Medulla oblongata (tissue), 1 donor: ENCODE measurements at regions not wholly inside any gene's neighbourhood (a gene's known extent, or its start where the extent isn't known, plus 50 kb on each side); places are given as distances from the start of the nearest gene placed in this dataset.

Experiments
- DNase-seq: peaks from one replicate; pipeline ENCODE4 v3.0.0-alpha.2; 2015; ENCODE audit errors: extremely low spot score

DNA sequence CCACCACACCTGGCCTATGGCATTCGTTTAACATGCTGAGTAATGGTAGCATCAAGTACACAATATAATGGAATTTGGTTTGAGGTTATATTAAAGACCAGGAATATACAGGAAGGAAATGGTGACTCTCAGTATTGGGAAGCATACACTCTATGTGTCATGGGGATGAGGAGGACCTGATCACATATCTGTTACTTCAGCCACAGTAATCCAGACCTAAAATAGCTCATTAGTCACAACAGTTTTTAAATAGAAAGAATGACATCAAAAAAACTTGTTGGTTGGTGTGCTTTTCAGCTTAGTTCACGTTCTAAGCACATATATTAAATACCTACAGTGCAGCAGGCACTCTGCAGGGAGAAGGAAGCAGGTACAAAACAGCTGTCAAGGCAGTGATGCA, 52.5 kb upstream of the ATP2C1 start:
- no peak for DNase-seq

DNA sequence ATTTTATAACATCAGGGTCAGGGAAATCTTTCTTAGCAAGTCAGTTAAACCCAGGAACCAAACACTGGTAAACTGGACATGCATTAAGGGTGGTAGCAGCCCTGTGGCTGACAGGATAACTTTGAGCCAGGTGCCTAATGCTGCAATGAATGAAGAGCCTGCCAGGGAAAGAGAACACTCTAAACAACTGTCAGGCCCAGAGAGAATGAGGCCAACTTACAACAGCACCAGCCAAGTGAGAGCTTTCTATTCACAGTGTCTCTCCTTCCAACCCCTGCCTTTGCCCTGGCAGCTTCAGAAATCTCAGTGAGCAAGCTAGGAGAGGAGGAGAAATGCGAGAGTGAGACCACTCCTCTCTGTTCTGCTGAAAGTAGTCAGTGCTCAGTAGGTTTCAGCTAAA, 50.4 kb upstream of the ATP2C1 start:
- peak; percentile 69 for DNase-seq
